ENCODE measurements at regions not wholly inside any gene's neighbourhood (a gene's known extent, or its start where the extent isn't known, plus 50 kb on each side); places are given as distances from the start of the nearest gene placed in this dataset.

DNA sequence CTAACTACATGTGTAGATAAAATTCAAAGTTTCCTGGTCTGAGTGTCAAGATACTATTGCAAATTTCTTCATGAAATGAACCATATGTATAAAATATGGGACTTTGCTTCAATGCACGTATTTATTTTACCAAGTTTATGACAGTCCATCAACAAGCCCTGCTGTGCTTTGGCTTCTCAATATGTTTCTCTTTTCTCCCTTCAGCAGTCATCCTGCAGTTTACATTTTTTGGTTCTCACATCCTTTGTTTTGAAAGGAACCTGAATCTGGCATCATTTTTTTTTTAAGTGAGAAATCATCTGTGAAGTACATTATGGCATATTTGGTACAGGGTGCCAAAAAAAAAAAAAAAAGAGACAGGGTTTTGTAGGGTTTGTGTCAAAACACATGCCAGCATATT lies 65.1 kb downstream of the YIPF5 start:
- Histone ChIP-seq H3K9me3 (ENCODE audit: control insufficient read depth, insufficient read depth, low read depth, low read length) (no peaks in the 10 kb centered on the region), H3K27ac (ENCODE audit: extremely low read depth, low read depth, low read length) (no peak overlapping the region), H3K36me3 (ENCODE audit: control insufficient read depth in 2 of 2, insufficient read depth in 1 of 2, low read length in 2 of 2) (no peaks in the 10 kb centered on the region), H3K4me3 (ENCODE audit: low read depth, low read length) (no peak overlapping the region), H3K4me1 (ENCODE audit: control insufficient read depth, insufficient read depth, low read length) (no peaks in the 10 kb centered on the region)
- TF ChIP-seq ZNF174 (tag by site-specific recombination; IDR thresholded peaks at IDR 0.05) (no peak), KLF7 (tag by site-specific recombination; IDR thresholded peaks at IDR 0.05; ENCODE audit: borderline replicate concordance) (no peak)
- TF ChIP-seq, protein P1, sequence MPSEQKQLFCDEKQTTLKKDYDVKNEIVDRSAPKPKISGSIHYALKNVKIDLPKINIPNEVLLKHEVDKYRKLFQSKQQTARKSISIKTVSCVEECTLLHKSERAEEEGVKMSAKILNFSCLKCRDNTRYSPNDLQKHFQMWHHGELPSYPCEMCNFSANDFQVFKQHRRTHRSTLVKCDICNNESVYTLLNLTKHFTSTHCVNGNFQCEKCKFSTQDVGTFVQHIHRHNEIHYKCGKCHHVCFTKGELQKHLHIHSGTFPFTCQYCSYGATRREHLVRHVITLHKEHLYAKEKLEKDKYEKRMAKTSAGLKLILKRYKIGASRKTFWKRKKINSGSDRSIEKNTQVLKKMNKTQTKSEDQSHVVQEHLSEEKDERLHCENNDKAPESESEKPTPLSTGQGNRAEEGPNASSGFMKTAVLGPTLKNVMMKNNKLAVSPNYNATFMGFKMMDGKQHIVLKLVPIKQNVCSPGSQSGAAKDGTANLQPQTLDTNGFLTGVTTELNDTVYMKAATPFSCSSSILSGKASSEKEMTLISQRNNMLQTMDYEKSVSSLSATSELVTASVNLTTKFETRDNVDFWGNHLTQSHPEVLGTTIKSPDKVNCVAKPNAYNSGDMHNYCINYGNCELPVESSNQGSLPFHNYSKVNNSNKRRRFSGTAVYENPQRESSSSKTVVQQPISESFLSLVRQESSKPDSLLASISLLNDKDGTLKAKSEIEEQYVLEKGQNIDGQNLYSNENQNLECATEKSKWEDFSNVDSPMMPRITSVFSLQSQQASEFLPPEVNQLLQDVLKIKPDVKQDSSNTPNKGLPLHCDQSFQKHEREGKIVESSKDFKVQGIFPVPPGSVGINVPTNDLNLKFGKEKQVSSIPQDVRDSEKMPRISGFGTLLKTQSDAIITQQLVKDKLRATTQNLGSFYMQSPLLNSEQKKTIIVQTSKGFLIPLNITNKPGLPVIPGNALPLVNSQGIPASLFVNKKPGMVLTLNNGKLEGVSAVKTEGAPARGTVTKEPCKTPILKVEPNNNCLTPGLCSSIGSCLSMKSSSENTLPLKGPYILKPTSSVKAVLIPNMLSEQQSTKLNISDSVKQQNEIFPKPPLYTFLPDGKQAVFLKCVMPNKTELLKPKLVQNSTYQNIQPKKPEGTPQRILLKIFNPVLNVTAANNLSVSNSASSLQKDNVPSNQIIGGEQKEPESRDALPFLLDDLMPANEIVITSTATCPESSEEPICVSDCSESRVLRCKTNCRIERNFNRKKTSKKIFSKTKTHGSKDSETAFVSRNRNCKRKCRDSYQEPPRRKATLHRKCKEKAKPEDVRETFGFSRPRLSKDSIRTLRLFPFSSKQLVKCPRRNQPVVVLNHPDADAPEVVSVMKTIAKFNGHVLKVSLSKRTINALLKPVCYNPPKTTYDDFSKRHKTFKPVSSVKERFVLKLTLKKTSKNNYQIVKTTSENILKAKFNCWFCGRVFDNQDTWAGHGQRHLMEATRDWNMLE (tag by site-specific recombination; conservative IDR thresholded peaks at IDR 0.05; ENCODE audit: low read depth): no peak
- ChIA-PET CTCF (no interaction called here), POLR2A (no interaction called here)

DNA sequence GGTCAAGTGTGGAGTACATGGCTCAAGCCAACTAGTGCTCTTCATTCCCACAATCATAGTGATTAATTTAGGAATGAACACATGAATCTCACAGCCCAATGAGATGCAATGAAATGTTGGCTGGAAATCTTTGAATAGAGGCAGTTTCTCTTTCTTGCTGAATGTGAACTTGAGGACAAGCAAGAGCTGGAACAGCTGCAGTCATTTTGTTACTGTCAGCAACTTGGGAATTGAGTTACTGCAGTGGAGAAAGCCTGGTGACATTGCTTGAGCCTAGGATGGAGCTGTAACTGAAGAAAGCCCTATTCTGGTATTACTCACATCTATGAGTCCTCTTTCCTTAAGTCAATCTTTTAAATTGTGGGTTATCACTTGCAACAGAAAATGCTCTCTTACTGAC lies 62.3 kb downstream of the YIPF5 start:
- ChIA-PET POLR2A (no interaction called here), CTCF (interaction anchor here (1.2 to 1.4 kb wide), 2 partner anchors 9 to 34 kb away, joined by 3 to 4 read pairs; no protein-coding TSS in a partner anchor)
- no peaks in the 10 kb centered on the region for H3K36me3 ChIP-seq (ENCODE audit: control insufficient read depth in 2 of 2, insufficient read depth in 1 of 2, low read length in 2 of 2)
- no peak overlapping the region for H3K27ac ChIP-seq (ENCODE audit: extremely low read depth, low read depth, low read length)
- no peaks in the 10 kb centered on the region for H3K4me1 ChIP-seq (ENCODE audit: control insufficient read depth, insufficient read depth, low read length)
- no peak overlapping the region for H3K4me3 ChIP-seq (ENCODE audit: low read depth, low read length)
- H3K9me3 ChIP-seq (ENCODE audit: control insufficient read depth, insufficient read depth, low read depth, low read length): no peaks in the 10 kb centered on the region
- TF ChIP-seq ZNF629 (tag by site-specific recombination; IDR thresholded peaks at IDR 0.05): no peak
- TF ChIP-seq ZNF677 (tag by site-specific recombination; IDR thresholded peaks at IDR 0.05): no peak
- no peak for TF ChIP-seq ZNF174 (tag by site-specific recombination; IDR thresholded peaks at IDR 0.05)
- no peak for TF ChIP-seq ZNF175 (tag by site-specific recombination; IDR thresholded peaks at IDR 0.05)
- TF ChIP-seq, protein P2, sequence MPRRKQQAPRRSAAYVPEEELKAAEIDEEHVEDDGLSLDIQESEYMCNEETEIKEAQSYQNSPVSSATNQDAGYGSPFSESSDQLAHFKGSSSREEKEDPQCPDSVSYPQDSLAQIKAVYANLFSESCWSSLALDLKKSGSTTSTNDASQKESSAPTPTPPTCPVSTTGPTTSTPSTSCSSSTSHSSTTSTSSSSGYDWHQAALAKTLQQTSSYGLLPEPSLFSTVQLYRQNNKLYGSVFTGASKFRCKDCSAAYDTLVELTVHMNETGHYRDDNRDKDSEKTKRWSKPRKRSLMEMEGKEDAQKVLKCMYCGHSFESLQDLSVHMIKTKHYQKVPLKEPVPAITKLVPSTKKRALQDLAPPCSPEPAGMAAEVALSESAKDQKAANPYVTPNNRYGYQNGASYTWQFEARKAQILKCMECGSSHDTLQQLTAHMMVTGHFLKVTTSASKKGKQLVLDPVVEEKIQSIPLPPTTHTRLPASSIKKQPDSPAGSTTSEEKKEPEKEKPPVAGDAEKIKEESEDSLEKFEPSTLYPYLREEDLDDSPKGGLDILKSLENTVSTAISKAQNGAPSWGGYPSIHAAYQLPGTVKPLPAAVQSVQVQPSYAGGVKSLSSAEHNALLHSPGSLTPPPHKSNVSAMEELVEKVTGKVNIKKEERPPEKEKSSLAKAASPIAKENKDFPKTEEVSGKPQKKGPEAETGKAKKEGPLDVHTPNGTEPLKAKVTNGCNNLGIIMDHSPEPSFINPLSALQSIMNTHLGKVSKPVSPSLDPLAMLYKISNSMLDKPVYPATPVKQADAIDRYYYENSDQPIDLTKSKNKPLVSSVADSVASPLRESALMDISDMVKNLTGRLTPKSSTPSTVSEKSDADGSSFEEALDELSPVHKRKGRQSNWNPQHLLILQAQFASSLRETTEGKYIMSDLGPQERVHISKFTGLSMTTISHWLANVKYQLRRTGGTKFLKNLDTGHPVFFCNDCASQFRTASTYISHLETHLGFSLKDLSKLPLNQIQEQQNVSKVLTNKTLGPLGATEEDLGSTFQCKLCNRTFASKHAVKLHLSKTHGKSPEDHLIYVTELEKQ (tag by site-specific recombination; IDR thresholded peaks at IDR 0.05; ENCODE audit: borderline replicate concordance): no peak
- no peak for TF ChIP-seq ZNF521 (tag by site-specific recombination; IDR thresholded peaks at IDR 0.05)
- no peak for TF ChIP-seq KLF16 (tag by site-specific recombination; IDR thresholded peaks at IDR 0.05)
- no peak for TF ChIP-seq ZBTB7A (tag by site-specific recombination; IDR thresholded peaks at IDR 0.05; ENCODE audit: low read depth)
- no peak for TF ChIP-seq ZNF335 (tag by site-specific recombination; conservative IDR thresholded peaks at IDR 0.05)
- no peak for TF ChIP-seq ZFP41 (tag by site-specific recombination; IDR thresholded peaks at IDR 0.05; ENCODE audit: borderline replicate concordance)
- TF ChIP-seq ZBTB20 (tag by site-specific recombination; IDR thresholded peaks at IDR 0.05): no peak
- no peak for TF ChIP-seq SCRT1 (tag by site-specific recombination; IDR thresholded peaks at IDR 0.05; ENCODE audit: borderline replicate concordance)
- TF ChIP-seq SCRT2 (tag by site-specific recombination; IDR thresholded peaks at IDR 0.05): no peak
- no peak for TF ChIP-seq ZNF585B (tag by site-specific recombination; IDR thresholded peaks at IDR 0.05)
- TF ChIP-seq, protein P3, sequence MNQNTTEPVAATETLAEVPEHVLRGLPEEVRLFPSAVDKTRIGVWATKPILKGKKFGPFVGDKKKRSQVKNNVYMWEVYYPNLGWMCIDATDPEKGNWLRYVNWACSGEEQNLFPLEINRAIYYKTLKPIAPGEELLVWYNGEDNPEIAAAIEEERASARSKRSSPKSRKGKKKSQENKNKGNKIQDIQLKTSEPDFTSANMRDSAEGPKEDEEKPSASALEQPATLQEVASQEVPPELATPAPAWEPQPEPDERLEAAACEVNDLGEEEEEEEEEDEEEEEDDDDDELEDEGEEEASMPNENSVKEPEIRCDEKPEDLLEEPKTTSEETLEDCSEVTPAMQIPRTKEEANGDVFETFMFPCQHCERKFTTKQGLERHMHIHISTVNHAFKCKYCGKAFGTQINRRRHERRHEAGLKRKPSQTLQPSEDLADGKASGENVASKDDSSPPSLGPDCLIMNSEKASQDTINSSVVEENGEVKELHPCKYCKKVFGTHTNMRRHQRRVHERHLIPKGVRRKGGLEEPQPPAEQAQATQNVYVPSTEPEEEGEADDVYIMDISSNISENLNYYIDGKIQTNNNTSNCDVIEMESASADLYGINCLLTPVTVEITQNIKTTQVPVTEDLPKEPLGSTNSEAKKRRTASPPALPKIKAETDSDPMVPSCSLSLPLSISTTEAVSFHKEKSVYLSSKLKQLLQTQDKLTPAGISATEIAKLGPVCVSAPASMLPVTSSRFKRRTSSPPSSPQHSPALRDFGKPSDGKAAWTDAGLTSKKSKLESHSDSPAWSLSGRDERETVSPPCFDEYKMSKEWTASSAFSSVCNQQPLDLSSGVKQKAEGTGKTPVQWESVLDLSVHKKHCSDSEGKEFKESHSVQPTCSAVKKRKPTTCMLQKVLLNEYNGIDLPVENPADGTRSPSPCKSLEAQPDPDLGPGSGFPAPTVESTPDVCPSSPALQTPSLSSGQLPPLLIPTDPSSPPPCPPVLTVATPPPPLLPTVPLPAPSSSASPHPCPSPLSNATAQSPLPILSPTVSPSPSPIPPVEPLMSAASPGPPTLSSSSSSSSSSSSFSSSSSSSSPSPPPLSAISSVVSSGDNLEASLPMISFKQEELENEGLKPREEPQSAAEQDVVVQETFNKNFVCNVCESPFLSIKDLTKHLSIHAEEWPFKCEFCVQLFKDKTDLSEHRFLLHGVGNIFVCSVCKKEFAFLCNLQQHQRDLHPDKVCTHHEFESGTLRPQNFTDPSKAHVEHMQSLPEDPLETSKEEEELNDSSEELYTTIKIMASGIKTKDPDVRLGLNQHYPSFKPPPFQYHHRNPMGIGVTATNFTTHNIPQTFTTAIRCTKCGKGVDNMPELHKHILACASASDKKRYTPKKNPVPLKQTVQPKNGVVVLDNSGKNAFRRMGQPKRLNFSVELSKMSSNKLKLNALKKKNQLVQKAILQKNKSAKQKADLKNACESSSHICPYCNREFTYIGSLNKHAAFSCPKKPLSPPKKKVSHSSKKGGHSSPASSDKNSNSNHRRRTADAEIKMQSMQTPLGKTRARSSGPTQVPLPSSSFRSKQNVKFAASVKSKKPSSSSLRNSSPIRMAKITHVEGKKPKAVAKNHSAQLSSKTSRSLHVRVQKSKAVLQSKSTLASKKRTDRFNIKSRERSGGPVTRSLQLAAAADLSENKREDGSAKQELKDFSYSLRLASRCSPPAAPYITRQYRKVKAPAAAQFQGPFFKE (tag by site-specific recombination; IDR thresholded peaks at IDR 0.05; ENCODE audit: borderline replicate concordance): no peak
- TF ChIP-seq, protein P4, sequence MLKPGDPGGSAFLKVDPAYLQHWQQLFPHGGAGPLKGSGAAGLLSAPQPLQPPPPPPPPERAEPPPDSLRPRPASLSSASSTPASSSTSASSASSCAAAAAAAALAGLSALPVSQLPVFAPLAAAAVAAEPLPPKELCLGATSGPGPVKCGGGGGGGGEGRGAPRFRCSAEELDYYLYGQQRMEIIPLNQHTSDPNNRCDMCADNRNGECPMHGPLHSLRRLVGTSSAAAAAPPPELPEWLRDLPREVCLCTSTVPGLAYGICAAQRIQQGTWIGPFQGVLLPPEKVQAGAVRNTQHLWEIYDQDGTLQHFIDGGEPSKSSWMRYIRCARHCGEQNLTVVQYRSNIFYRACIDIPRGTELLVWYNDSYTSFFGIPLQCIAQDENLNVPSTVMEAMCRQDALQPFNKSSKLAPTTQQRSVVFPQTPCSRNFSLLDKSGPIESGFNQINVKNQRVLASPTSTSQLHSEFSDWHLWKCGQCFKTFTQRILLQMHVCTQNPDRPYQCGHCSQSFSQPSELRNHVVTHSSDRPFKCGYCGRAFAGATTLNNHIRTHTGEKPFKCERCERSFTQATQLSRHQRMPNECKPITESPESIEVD (tag by site-specific recombination; IDR thresholded peaks at IDR 0.05): no peak
- no peak for TF ChIP-seq ZNF248 (tag by site-specific recombination; IDR thresholded peaks at IDR 0.05)
